GM20000 (cell line): ENCODE measurements at regions not wholly inside any gene's neighbourhood (a gene's known extent, or its start where the extent isn't known, plus 50 kb on each side); places are given as distances from the start of the nearest gene placed in this dataset.

Experiments
- DNase-seq: peaks from one replicate; pipeline ENCODE4 v3.0.0; 2012; ENCODE audit warnings: low spot score
- CTCF ChIP-seq: IDR thresholded peaks from 2 replicates; pipeline ENCODE4 v1.5.1; 2012; ENCODE audit warnings: mild to moderate bottlenecking, control low read depth; ENCODE audit errors: extremely low read depth, missing control alignments

- no peak for DNase-seq
- no peak for TF ChIP-seq CTCF
Measured at GRCh38 chr5:96516631-96517071, 83.6 kb upstream of the PCSK1 start.

- no peak for DNase-seq
- TF ChIP-seq CTCF: no peak
Measured at GRCh38 chr5:96517295-96517694, 84.2 kb upstream of the PCSK1 start.

GRCh38 chr5:96520345-96520744 lies 87.3 kb upstream of the PCSK1 start:
- no peak for DNase-seq

GRCh38 chr5:96522635-96523355 lies 89.7 kb upstream of the PCSK1 start:
- no peak for TF ChIP-seq CTCF
- no peak for DNase-seq

More at GRCh38 chr5:96520345-96520744, 87.3 kb upstream of the PCSK1 start:
- no peak for TF ChIP-seq CTCF

- DNase-seq: no peak
- no peak for TF ChIP-seq CTCF
Measured at GRCh38 chr5:96527768-96528661, 95.0 kb upstream of the PCSK1 start.

GRCh38 chr5:96528826-96529474 lies 95.9 kb upstream of the PCSK1 start:
- no peak for TF ChIP-seq CTCF
- DNase-seq: no peak

- no peak for TF ChIP-seq CTCF
- DNase-seq: no peak
Measured at GRCh38 chr5:96529559-96529958, 96.5 kb upstream of the PCSK1 start.
